HepG2 (cell line): ENCODE measurements at regions not wholly inside any gene's neighbourhood (a gene's known extent, or its start where the extent isn't known, plus 50 kb on each side); places are given as distances from the start of the nearest gene placed in this dataset.

Experiments
- ATF3 ChIP-seq: sonication (generic); formaldehyde crosslinking; IDR thresholded peaks from 2 replicates; pipeline ENCODE4 v1.4.0; 2020; ENCODE audit warnings: missing genetic modification reagents
- ZNF891 ChIP-seq: sonication (generic); formaldehyde crosslinking; IDR thresholded peaks from 2 replicates; pipeline ENCODE4 v1.5.0; 2020; ENCODE audit warnings: mild to moderate bottlenecking, missing genetic modification reagents
- TF ChIP-seq, protein P1 (sequence below): sonication (generic); formaldehyde crosslinking; IDR thresholded peaks from one replicate; pipeline ENCODE4 v1.5.1; 2020; ENCODE audit warnings: mild to moderate bottlenecking, missing genetic modification reagents; ENCODE audit errors: not compliant biosample characterization

DNA sequence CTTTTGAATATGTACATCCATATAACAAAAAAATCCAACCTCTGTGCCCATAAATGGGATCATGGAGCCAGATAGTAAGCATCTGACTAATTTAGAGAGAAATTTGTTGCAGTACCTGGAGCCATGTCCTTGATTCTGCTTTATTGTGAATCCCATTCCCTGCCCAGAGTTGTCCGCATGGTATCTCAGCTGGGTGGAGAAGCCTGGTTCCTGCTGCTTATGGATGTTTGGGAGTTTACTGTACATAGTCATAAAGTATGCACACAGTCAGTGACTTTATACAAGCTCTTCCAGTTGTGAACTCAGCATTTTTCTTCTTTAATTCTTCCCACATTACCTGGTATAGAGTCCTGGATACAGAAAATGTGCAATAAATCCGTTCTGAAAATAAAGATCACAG is 346.0 kb downstream of the FIGN start:
- no peak for TF ChIP-seq ATF3 (CRISPR knock-in tag)
- TF ChIP-seq, protein P1, sequence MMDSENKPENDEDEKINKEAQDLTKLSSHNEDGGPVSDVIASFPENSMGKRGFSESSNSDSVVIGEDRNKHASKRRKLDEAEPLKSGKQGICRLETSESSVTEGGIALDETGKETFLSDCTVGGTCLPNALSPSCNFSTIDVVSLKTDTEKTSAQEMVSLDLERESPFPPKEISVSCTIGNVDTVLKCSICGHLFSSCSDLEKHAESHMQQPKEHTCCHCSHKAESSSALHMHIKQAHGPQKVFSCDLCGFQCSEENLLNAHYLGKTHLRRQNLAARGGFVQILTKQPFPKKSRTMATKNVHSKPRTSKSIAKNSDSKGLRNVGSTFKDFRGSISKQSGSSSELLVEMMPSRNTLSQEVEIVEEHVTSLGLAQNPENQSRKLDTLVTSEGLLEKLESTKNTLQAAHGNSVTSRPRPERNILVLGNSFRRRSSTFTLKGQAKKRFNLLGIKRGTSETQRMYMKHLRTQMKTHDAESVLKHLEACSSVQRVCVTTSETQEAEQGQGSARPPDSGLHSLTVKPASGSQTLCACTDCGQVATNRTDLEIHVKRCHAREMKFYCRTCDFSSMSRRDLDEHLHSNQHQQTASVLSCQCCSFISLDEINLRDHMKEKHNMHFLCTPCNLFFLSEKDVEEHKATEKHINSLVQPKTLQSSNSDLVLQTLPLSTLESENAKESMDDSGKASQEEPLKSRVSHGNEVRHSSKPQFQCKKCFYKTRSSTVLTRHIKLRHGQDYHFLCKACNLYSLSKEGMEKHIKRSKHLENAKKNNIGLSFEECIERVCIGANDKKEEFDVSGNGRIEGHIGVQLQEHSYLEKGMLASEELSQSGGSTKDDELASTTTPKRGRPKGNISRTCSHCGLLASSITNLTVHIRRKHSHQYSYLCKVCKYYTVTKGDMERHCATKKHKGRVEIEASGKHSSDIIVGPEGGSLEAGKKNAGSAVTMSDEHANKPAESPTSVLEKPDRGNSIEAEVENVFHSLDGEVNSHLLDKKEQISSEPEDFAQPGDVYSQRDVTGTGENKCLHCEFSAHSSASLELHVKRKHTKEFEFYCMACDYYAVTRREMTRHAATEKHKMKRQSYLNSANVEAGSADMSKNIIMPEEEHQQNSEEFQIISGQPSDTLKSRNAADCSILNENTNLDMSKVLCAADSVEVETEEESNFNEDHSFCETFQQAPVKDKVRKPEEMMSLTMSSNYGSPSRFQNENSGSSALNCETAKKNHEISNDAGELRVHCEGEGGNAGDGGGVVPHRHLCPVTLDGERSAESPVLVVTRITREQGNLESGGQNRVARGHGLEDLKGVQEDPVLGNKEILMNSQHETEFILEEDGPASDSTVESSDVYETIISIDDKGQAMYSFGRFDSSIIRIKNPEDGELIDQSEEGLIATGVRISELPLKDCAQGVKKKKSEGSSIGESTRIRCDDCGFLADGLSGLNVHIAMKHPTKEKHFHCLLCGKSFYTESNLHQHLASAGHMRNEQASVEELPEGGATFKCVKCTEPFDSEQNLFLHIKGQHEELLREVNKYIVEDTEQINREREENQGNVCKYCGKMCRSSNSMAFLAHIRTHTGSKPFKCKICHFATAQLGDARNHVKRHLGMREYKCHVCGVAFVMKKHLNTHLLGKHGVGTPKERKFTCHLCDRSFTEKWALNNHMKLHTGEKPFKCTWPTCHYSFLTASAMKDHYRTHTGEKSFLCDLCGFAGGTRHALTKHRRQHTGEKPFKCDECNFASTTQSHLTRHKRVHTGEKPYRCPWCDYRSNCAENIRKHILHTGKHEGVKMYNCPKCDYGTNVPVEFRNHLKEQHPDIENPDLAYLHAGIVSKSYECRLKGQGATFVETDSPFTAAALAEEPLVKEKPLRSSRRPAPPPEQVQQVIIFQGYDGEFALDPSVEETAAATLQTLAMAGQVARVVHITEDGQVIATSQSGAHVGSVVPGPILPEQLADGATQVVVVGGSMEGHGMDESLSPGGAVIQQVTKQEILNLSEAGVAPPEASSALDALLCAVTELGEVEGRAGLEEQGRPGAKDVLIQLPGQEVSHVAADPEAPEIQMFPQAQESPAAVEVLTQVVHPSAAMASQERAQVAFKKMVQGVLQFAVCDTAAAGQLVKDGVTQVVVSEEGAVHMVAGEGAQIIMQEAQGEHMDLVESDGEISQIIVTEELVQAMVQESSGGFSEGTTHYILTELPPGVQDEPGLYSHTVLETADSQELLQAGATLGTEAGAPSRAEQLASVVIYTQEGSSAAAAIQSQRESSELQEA, result no peak
- no peak for TF ChIP-seq ZNF891 (CRISPR knock-in tag)
